Stomach (tissue), 8 donors: ENCODE measurements at regions not wholly inside any gene's neighbourhood (a gene's known extent, or its start where the extent isn't known, plus 50 kb on each side); places are given as distances from the start of the nearest gene placed in this dataset.

Experiments
- DNase-seq, 2 donors: peaks; one replicate each; pipeline versions ENCODE4 v3.0.0 to v3.0.0-alpha.2; 2013 to 2019
- H3K27ac ChIP-seq, 5 donors: fragments of 200-600 bp in 4 of 5; sonication (generic) in 4 of 5; one replicate each; pipeline ENCODE4 v1.5.1; 2013 to 2019; ENCODE audit warnings: mild to moderate bottlenecking in 1 of 5, moderate library complexity in 1 of 5
- H3K27me3 ChIP-seq, 3 donors: fragments of 200-600 bp; sonication (generic); one replicate each; pipeline ENCODE4 v1.5.1; 2017 to 2019; ENCODE audit warnings: mixed run types in 1 of 3
- H3K36me3 ChIP-seq, 4 donors: fragments of 200-600 bp; sonication (generic); 1 replicate in 3 of 4; 2 replicates in 1 of 4; pipeline ENCODE4 v1.5.1; 2016 to 2019
- H3K4me1 ChIP-seq, 4 donors: fragments of 200-600 bp; sonication (generic); one replicate each; pipeline ENCODE4 v1.5.1; 2016 to 2019
- H3K4me3 ChIP-seq, 4 donors: fragments of 200-600 bp; sonication (generic) in 3 of 4; one replicate each; pipeline ENCODE4 v1.5.1; 2016 to 2019; ENCODE audit warnings: mild to moderate bottlenecking in 1 of 4
- H3K9me3 ChIP-seq, 4 donors: fragments of 200-600 bp; sonication (generic); one replicate each; pipeline ENCODE4 v1.5.1; 2016 to 2019
- EP300 ChIP-seq: sonication (generic); formaldehyde crosslinking; IDR thresholded peaks from one replicate; pipeline ENCODE4 v1.6.1; 2017; ENCODE audit warnings: antibody characterized with exemption
- POLR2A ChIP-seq, 4 donors: fragments of 450-650 bp; IDR thresholded peaks; one replicate each; pipeline ENCODE4 v1.6.1; 2016; ENCODE audit warnings: antibody characterized with exemption in 4 of 4, control low read depth in 2 of 4, mild to moderate bottlenecking in 1 of 4, moderate library complexity in 1 of 4
- POLR2AphosphoS5 ChIP-seq, 3 donors: sonication (generic); formaldehyde crosslinking; IDR thresholded peaks; one replicate each; pipeline ENCODE4 v1.6.1; 2016; ENCODE audit warnings: antibody characterized with exemption in 3 of 3
- WGBS, 5 donors: extraction: QIAGEN DNeasy Blood & Tissue Kit in 3 of 5; methylation state at CpG; one replicate each; pipeline versions ENCODE4 v1.1.5 to v1.1.7; 2013 to 2018; 5-methylcytosine and 5-hydroxymethylcytosine counted together
- intact Hi-C: fragments of 100-400 bp; cut with DNase I; formaldehyde crosslinking; loops from one replicate; pipeline ENCODE4 v1.15.1; 2023; ENCODE audit warnings: low total_unique reads
- TF ChIP-seq, protein P1 (sequence below), 7 experiments: fragments of 450-650 bp in 4 of 7; fragments of 200-600 bp in 3 of 7; sonication (generic) in 3 of 7; IDR thresholded peaks; one replicate each; pipeline ENCODE4 v1.5.1; 2016 to 2019; ENCODE audit warnings: antibody characterized with exemption in 7 of 7, control low read depth in 2 of 7, mild to moderate bottlenecking in 1 of 7
- donor health status: healthy with polysubstance abuse.
- donor health status: Bipolar disorder and iron deficiency.
- donor health status: healthy.

DNA sequence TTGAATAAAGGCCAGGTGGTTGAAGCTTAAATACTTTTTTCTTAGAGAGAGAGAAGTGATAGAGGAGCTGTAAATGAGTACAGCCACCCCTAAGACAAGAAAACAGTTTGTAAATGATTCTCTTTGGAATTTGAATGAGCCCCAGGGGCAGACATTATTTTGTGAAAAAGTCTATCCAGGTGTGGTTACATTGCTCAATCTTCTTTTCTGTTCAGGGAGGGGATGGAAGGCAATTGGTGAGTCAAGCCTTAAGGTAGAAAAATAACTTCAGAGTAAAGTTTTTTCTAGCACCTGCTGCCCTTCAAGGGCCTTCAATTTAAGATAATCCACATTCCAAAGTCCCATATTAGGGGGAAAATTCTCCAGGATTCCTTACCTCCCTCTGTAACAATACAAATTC is 646.7 kb downstream of the PDHA2 start:
- Histone ChIP-seq H3K4me3 (no peak overlapping the region), H3K27ac (no peak overlapping the region), H3K9me3 (peaks cover 0 to 12% (median 0%) of the 10 kb centered on the region in 4 donors), H3K36me3 (no peaks in the 10 kb centered on the region), H3K27me3 (no peaks in the 10 kb centered on the region), H3K4me1 (no peaks in the 10 kb centered on the region)
- DNase-seq = no peak
- no peak for TF ChIP-seq EP300
- no peak for TF ChIP-seq POLR2AphosphoS5 (IDR thresholded peaks at IDR 0.05)
- no peak for TF ChIP-seq POLR2A (IDR thresholded peaks at IDR 0.05)
- TF ChIP-seq, protein P1, sequence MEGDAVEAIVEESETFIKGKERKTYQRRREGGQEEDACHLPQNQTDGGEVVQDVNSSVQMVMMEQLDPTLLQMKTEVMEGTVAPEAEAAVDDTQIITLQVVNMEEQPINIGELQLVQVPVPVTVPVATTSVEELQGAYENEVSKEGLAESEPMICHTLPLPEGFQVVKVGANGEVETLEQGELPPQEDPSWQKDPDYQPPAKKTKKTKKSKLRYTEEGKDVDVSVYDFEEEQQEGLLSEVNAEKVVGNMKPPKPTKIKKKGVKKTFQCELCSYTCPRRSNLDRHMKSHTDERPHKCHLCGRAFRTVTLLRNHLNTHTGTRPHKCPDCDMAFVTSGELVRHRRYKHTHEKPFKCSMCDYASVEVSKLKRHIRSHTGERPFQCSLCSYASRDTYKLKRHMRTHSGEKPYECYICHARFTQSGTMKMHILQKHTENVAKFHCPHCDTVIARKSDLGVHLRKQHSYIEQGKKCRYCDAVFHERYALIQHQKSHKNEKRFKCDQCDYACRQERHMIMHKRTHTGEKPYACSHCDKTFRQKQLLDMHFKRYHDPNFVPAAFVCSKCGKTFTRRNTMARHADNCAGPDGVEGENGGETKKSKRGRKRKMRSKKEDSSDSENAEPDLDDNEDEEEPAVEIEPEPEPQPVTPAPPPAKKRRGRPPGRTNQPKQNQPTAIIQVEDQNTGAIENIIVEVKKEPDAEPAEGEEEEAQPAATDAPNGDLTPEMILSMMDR (IDR thresholded peaks at IDR 0.05) = no peak
- intact Hi-C loops = no loop called here

DNA sequence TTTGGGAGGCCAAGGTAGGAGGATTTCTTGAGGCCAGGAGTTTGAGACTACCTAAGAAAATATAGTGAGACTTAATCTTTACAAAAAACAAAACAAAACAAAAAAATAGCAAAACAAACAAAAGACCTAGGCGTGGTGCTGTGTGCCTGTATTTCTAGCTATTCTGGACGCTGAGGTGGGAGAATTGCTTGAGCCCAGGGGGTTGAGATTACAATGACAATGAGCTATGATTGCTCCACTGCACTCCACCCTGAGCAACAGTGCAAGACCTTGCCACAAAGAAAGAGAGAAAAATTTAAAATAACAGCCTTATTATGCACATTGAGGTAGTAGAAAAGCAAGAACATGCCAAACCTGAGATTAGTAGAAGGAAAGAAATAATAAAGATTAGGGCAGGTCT is 657.7 kb downstream of the PDHA2 start:
- DNase-seq = no peak
- Histone ChIP-seq H3K27ac (no peak overlapping the region), H3K36me3 (no peaks in the 10 kb centered on the region), H3K4me3 (no peak overlapping the region), H3K27me3 (no peaks in the 10 kb centered on the region), H3K4me1 (no peaks in the 10 kb centered on the region), H3K9me3 (peaks cover 4 to 21% (median 11%) of the 10 kb centered on the region in 4 donors)
- TF ChIP-seq EP300 (no peak), POLR2AphosphoS5 (IDR thresholded peaks at IDR 0.05) (no peak), POLR2A (IDR thresholded peaks at IDR 0.05) (no peak)
- TF ChIP-seq, protein P1 (IDR thresholded peaks at IDR 0.05) = no peak
- intact Hi-C loops = no loop called here
- WGBS, 5 donors = 55 to 75% (median 72%) methylated on average over 2 of the region's 2 CpGs

- DNase-seq = peak in 1 of 2 donors; percentile 28
- WGBS, 5 donors = 16 to 36% (median 28%) methylated on average over 5 of the region's 5 CpGs
- intact Hi-C loops = no loop called here
- Histone ChIP-seq H3K27ac (no peak overlapping the region), H3K4me3 (no peak overlapping the region), H3K9me3 (no peaks in the 10 kb centered on the region), H3K27me3 (no peaks in the 10 kb centered on the region), H3K36me3 (no peaks in the 10 kb centered on the region), H3K4me1 (no peaks in the 10 kb centered on the region)
- TF ChIP-seq EP300 (no peak), POLR2AphosphoS5 (IDR thresholded peaks at IDR 0.05) (no peak), POLR2A (IDR thresholded peaks at IDR 0.05) (no peak)
- TF ChIP-seq, protein P1 (IDR thresholded peaks at IDR 0.05) = no peak
These were observed 664.5 kb downstream of the PDHA2 start for GRCh38 chr4:96504386-96504785.

- TF ChIP-seq POLR2AphosphoS5 (IDR thresholded peaks at IDR 0.05) (no peak), POLR2A (IDR thresholded peaks at IDR 0.05) (no peak), EP300 (no peak)
- TF ChIP-seq, protein P1 (IDR thresholded peaks at IDR 0.05) = no peak
- no peaks in the 10 kb centered on the region for H3K9me3 ChIP-seq
- no peak overlapping the region for H3K4me3 ChIP-seq
- H3K4me1 ChIP-seq = no peaks in the 10 kb centered on the region
- no peak for DNase-seq
- H3K36me3 ChIP-seq = no peaks in the 10 kb centered on the region
- H3K27me3 ChIP-seq = no peaks in the 10 kb centered on the region
- 82 to 100% (median 88%) methylated on average over 2 of the region's 2 CpGs for WGBS, 5 donors
- no peak overlapping the region for H3K27ac ChIP-seq
- intact Hi-C loops = no loop called here
These were observed 669.3 kb downstream of the PDHA2 start for GRCh38 chr4:96509039-96509741.
